HG03442 (cell line): ENCODE measurements at regions not wholly inside any gene's neighbourhood (a gene's known extent, or its start where the extent isn't known, plus 50 kb on each side); places are given as distances from the start of the nearest gene placed in this dataset.

ENCODE experiments used
- ATAC-seq: cut with Tn5 transposase; IDR thresholded peaks from one replicate; pipeline ENCODE4 v1.9.1; 2021; ENCODE audit warnings: mild to moderate bottlenecking, moderate library complexity; ENCODE audit not compliant: unreplicated experiment

DNA sequence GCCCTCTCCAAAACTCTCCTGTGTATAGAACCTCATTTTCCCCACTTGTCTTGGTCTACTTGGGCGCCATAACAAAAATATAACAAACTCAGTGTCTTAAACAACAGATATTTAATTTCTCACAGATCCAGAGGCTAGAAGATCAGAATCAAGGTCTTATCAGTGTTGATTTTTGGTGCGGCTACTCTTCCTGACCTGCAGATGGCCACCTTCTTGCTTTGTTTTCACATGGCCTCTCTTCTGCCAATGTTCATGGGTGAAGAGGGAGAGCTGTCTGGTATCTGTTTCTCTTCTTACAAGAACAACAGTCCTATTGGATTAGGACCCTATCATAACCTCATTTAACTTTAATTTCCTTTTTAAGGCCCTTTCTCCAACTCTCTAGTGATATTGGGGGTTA is 177.3 kb downstream of the PABPC4L start:
- ATAC-seq = no peak

DNA sequence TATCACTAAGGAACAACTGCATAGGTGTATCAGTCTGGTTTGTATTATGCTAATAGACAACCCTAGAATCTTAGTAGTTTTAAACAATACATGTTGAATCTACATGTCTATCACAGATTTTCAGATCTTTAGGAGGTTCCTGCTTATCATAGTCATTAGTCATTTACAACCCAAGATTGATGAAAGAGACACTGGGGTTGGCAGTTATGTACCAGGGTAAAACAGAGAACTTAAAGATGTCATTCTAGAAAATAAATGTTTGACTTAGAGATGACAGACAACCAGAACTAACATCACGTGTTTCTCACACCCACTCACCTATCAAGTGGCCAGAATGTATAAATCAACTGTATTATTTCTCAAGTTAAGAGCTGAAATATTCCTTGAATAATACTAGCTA is 181.9 kb downstream of the PABPC4L start:
- no peak for ATAC-seq

DNA sequence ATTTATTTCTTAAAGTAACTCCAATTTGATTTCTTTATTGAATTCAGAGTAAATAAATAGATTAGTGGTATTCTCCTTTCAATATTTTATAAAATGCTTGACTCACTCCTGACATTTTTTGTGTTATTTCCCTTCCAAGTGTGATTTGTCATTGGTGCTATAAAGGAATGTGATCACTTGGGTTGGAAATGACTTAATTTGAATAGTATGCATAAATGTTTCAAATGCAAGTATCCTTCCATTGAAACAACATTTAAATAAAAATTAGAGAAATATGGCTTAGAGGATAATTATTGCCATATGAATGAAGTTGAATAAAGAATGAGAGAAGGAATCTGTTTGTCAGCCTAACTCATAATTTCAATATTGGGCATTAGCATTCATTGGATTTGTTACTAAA is 182.7 kb downstream of the PABPC4L start:
- ATAC-seq = no peak

DNA sequence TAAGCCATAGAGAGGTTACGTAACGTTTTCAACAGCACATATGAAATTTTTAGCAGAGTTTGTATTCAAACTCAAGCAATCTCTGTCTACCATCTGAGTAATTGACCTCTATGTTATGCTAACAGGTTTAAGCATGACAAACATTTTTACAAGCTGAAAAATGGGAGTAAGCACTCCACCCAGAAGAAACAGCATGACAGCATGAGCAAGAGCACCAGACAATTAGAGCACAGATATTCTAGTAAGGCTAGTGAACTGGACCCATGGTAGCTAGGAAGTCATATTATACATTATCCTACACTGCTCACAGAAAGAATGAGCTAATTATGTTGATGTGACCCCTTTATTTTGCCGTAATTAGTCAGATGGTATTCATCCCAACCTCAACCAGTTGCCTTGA is 200.5 kb downstream of the PABPC4L start:
- no peak for ATAC-seq

- no peak for ATAC-seq
Observed at GRCh38 chr4:133997436-133997835, 204.2 kb downstream of the PABPC4L start.

DNA sequence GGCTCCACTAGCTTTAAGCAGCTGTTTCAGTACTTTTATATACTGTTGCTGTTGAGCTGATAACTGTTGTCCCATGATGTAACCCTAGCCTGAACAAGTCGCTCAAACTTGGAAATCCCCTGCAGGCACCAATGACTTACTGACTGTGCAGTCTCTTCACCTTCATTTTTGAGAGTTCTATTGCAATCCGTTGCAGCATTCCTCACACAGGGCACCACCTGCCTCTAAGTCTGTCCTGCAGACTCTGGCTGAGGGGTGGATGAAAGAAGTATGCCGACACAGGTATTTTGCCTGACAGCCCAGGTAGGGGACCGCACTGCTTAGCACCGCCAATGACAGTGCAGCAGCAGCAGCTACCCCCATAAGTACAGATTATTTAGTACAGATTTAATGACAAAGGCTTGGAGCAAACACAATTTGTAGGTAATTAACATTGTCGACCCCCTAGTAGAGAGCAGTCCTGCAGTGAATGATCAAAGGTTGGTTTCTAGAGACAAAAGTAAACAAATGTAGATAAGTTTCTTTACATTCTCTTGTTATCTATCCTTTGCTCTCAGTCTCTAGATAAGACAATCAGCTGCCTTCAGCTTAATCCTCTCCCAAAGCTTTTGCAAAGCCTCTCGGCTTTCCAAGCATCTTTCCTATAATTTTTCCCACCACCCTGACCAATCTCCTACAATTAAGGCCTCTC is 205.0 kb downstream of the PABPC4L start:
- ATAC-seq = no peak

DNA sequence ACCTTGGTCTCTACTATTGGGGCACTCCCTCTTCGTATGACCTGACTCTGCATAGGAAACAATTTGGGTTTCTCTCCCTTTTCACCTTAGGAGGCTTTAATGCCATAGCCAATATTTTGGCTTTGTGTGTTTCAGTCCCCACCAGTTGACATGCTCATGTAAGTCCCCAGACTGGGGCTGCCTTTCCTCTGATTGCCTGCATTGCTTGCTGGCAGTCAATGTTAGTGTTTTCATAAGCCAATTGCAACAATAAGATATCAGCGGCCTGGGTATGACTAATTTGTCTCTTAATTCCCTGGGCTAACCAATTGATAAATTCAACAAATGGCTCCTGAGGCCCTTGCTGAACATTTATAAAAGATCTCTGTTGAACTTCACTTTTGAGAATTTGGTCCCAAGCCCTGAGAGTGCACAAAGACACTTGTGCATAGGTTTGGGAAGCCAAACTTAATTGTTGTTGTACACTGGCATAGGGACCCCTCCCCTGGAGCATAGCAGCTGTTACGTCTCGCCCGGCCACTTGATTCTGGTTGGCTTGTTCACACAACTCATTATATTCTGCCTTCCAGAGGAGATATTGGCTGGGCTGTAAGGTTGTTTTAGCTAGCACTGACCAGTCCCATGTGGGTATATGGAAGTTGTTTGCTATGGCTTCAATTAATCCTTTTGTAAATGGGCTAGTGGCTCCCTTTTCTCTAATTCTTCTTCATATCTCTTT is 206.2 kb downstream of the PABPC4L start:
- no peak for ATAC-seq

- no peak for ATAC-seq
Observed at GRCh38 chr4:133982533-133983224, 218.9 kb downstream of the PABPC4L start.

DNA sequence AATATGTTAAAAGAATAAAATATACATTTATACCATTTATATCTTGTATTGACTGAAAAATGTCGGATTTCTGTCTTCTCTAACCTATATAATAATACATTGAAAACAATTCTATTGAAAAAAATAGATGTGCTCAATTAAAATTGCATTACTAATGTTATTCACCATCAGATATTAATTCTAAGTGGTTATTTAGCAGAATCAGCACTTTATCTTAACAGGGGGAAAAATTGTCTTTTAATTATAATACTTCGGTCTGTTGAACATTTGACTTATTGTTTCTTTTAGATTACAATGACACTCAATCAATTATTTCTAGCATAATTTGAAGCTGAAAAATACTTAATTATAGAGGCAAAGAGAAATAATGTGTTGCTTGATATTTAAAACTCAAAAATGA is 220.3 kb downstream of the PABPC4L start:
- no peak for ATAC-seq

- no peak for ATAC-seq
Observed at GRCh38 chr4:133972586-133972985, 229.0 kb downstream of the PABPC4L start.

GRCh38 chr4:133969202-133969848 is 232.3 kb downstream of the PABPC4L start:
- ATAC-seq = no peak

DNA sequence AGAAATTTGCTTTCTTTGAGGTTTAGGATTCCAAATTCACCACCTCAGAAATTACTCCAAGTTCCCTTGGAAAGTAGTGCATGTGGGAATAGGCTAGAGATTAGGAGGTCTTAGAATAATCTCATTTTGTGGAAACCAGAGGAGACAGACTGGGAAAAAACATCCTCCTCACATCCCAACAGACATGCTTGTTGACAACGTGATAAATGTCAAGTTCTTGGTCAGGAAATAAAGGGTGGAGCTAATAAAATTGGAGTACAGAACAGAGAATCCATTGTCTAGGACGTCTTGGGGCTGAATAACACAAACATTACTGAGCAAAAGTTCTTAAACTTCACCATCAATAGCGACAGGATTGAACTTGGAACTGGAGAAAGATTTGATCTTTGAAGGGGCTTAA is 233.4 kb downstream of the PABPC4L start:
- no peak for ATAC-seq

GRCh38 chr4:133960975-133961374 is 240.6 kb downstream of the PABPC4L start:
- ATAC-seq = no peak

- no peak for ATAC-seq
Observed at GRCh38 chr4:133943081-133943480, 258.5 kb downstream of the PABPC4L start.

DNA sequence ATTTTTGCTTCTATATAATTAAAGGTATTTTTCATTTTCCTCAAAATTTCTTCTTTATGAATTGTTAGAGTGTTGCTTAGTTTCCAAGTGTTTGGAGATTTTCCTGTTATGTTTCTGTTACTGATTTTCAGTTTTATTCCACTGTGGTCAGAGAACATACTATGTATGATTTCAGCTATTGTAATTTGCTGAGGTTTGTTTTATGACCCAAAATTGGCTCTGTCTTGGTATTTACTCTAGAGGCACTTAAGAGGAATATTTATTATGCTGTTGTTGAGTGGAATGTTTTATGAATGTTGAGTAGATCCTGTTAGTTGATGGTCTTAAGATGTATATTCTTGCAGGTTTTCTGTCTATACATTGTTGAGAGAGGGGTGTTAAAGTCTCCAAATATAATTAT is 263.5 kb downstream of the PABPC4L start:
- no peak for ATAC-seq

DNA sequence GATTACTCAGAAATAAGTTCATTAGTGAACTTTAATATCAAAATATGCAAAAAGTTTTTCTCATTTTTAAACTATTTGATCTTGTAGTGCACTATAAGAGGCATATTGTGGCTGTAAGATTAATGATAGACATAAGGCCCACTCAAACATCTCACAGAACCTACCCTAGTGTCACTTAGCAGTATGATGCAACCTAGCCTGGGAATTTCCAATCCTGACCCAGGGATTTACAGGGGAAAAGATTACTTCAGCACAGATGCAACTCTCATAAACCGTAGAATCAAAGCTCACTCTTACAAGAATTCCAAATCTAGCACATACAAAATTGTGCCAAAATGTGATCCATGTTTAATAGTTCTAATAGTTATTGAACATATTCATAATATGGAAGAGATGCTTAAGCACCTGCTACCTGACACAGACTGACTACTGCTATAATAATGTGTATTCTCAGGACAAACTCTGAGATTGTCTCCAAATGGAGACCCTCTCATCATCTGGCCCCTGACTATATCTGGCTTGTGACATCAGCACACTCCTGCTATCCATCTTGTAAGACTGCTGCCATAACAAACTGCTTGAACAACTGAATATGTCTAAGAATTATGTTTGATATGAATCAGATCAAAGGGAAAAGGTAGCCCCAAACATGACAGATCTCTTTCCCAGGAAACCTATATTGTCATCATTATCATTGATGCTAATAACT is 271.9 kb downstream of the PABPC4L start:
- no peak for ATAC-seq

DNA sequence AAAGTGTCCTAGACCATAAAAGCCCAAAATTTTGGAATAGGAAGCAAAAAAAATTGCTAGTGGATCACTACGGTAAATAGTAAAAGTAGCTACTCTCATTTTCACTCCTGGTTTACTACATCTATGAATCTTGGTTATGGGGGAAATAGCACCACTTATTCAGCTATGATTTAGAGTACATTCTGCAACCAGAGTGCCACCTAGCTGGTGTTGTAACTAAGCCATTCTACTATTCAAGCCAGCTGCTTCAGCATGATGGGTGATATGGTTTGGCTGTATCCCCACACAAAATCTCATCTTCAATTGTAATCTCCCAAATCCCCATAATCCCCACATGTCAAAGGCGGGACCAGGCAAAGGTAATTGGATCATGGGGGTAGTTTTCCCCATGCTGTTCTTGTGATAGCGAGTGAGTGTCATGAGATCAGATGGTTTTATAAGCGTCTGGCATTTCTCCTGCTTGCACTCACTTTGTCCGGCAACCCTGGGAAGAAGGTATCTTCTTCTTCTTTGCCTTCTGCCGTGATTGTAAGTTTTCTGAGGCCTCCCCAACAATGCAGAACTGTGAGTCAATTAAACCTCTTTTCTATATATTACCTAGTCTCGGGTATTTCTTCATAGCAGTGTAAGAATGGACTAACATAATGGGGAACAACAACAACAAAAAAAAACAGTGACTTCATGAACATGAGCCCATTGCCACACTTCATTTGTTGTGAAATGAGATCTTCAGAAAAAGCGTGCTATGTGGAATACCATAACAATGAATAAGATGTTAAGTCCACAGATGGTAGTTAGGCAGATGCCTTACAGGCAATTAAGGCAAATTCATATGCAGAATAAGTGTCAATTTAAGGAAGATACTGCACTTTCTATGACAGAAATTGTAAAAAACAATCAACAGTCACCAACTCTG is 280.1 kb downstream of the PABPC4L start:
- ATAC-seq = no peak

- ATAC-seq = no peak
Observed at GRCh38 chr4:133920236-133920635, 281.4 kb downstream of the PABPC4L start.

- ATAC-seq = no peak
Observed at GRCh38 chr4:133910165-133910564, 291.4 kb downstream of the PABPC4L start.

GRCh38 chr4:133903029-133903428 is 298.6 kb downstream of the PABPC4L start:
- no peak for ATAC-seq
